NB4 (cell line): ENCODE measurements at regions not wholly inside any gene's neighbourhood (a gene's known extent, or its start where the extent isn't known, plus 50 kb on each side); places are given as distances from the start of the nearest gene placed in this dataset.

Experiments used
- DNase-seq: peaks from one replicate; pipeline ENCODE4 v3.0.0; 2010; ENCODE audit warnings: low read depth
- H3K4me3 ChIP-seq: one replicate; pipeline ENCODE4 v1.5.1; 2011; ENCODE audit warnings: mild to moderate bottlenecking, low read depth, low read length, moderate library complexity
- MYC ChIP-seq: IDR thresholded peaks from 2 replicates; pipeline ENCODE4 v1.6.1; 2011; ENCODE audit warnings: low read depth, low read length
- POLR2A ChIP-seq: IDR thresholded peaks from 2 replicates; pipeline ENCODE4 v1.6.1; 2011; ENCODE audit warnings: mild to moderate bottlenecking; ENCODE audit not compliant: insufficient read length; ENCODE audit errors: extremely low read depth
- TF ChIP-seq, protein P1 (sequence below): IDR thresholded peaks from one replicate; pipeline ENCODE4 v1.5.1; 2012; ENCODE audit warnings: low read depth, low read length
- TF ChIP-seq, protein P2 (sequence below): IDR thresholded peaks from 2 replicates; pipeline ENCODE4 v1.6.1; 2011; ENCODE audit warnings: low read depth, low read length

DNA sequence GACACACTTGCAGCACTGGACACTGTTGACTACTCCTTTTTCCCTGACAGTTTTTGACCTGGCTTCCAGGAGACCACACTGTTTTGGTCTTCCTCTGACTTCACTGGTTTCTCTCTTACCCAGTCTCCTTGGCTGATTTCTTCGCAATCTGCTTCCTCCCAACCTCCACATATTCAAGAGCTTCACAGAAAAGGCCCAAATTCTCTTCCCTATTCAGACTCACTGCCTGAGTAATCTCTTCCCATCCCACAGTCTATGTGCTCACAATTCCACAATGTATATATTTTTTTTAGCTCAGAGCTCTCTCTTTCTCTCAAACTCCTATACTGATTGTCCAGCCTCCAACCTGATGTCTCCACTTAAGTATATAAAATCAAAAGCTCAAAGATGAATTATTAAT lies 115.4 kb downstream of the SINHCAF start:
- H3K4me3 ChIP-seq, result no peak overlapping the region
- TF ChIP-seq POLR2A, result no peak
- TF ChIP-seq, protein P1, sequence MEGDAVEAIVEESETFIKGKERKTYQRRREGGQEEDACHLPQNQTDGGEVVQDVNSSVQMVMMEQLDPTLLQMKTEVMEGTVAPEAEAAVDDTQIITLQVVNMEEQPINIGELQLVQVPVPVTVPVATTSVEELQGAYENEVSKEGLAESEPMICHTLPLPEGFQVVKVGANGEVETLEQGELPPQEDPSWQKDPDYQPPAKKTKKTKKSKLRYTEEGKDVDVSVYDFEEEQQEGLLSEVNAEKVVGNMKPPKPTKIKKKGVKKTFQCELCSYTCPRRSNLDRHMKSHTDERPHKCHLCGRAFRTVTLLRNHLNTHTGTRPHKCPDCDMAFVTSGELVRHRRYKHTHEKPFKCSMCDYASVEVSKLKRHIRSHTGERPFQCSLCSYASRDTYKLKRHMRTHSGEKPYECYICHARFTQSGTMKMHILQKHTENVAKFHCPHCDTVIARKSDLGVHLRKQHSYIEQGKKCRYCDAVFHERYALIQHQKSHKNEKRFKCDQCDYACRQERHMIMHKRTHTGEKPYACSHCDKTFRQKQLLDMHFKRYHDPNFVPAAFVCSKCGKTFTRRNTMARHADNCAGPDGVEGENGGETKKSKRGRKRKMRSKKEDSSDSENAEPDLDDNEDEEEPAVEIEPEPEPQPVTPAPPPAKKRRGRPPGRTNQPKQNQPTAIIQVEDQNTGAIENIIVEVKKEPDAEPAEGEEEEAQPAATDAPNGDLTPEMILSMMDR, result no peak
- no peak for TF ChIP-seq MYC
- TF ChIP-seq, protein P2, sequence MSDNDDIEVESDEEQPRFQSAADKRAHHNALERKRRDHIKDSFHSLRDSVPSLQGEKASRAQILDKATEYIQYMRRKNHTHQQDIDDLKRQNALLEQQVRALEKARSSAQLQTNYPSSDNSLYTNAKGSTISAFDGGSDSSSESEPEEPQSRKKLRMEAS, result no peak
- DNase-seq, result no peak

DNA sequence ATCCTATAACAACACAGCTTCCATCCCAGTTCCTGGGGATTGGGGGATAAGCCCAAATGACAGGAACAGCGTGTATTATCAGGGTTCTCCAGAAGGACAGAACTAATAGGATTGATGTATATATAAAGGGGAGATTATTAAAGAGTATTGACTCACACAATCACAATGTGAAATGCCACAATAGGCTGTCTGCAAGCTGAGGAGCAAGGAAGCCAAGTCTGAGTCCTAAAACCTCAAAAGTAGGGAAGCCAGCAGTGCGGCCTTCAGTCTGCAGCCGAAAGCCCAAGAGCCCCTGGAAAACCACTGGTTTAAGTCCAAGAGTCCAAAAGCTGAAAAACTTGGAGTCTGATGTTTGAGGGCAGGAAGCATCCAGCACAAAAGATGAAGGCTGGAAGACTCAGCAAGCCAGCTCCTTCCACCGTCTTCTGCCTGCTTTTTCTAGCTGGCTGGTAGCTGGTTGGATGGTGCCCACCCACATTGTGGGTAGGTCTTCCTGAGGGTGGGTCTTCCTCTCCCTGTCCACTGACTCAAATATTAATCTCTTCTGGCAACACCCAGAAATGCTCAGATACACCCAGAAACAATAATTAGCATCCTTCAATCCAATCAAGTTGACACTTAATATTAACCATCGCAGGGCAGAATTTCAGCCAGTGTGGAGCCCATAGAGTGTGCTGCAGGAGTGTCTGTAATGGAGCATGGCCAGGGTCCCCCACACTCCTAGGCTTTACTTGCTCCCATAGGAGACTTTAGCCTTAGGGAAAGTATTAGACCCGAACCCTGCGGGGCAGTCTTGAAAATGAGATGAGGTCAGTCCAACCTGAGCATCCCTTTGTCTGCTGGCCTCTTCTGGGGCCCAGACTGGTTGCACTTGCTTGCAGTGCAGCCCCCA lies 111.1 kb downstream of the SINHCAF start:
- no peak overlapping the region for H3K4me3 ChIP-seq
- TF ChIP-seq, protein P1, result no peak
- TF ChIP-seq, protein P2, result no peak
- TF ChIP-seq POLR2A (no peak), MYC (no peak)
- DNase-seq, result no peak

DNA sequence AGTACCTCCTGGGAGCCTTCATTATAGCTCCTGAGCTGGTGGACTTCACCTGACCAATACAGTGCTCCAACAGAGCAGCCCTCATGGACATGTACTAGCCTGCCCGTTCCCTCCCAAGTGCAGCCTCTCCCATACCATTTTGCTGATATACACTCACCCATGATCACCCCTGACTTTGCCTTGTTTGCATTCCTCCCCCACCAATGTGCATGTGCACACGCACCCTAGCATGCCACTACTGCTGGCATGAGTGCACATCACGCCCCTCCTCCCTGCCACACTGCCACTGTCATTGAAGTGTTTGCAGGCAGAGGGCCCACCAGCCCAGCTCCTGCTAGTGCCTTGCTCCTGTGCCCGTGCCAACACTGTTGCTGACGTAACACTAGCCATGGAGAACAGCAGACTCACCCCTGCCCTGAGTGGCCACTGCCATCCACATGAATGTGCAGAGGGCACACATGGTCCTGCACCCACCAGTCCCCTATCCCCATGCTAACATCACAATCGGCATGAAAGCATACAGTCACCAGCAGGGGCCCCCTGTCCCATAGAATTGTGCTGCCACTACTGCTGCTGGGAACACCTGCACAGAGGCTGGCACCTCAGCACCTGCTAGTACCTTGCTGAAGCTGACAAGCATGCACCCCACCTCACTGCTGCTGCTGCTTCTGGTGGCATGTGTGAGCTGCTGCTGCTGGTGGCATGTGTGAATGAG lies 110.3 kb downstream of the SINHCAF start:
- TF ChIP-seq POLR2A (no peak), MYC (no peak)
- TF ChIP-seq, protein P2, result no peak
- TF ChIP-seq, protein P1, result no peak
- DNase-seq, result no peak
- H3K4me3 ChIP-seq, result no peak overlapping the region

DNA sequence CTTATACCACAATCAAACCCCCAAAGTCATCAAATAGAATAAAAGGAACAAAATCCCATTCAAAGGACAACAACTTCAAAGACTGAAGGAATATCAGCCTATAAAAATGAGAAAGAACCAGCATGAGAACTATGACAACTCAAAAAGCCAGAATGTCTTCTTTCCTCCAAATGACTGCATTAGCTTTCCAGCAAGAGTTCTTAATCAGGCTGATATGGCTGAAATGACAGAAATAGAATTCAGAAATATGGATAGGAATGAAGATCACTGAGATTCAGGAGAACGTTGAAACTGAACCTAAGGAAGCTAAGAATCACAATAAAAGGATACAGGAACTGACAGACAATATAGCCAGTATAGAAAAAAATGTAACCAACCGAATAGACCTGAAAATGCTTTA lies 109.5 kb downstream of the SINHCAF start:
- no peak overlapping the region for H3K4me3 ChIP-seq
- no peak for DNase-seq
- TF ChIP-seq, protein P1, result no peak
- TF ChIP-seq, protein P2, result no peak
- TF ChIP-seq POLR2A, result no peak
- TF ChIP-seq MYC, result no peak

DNA sequence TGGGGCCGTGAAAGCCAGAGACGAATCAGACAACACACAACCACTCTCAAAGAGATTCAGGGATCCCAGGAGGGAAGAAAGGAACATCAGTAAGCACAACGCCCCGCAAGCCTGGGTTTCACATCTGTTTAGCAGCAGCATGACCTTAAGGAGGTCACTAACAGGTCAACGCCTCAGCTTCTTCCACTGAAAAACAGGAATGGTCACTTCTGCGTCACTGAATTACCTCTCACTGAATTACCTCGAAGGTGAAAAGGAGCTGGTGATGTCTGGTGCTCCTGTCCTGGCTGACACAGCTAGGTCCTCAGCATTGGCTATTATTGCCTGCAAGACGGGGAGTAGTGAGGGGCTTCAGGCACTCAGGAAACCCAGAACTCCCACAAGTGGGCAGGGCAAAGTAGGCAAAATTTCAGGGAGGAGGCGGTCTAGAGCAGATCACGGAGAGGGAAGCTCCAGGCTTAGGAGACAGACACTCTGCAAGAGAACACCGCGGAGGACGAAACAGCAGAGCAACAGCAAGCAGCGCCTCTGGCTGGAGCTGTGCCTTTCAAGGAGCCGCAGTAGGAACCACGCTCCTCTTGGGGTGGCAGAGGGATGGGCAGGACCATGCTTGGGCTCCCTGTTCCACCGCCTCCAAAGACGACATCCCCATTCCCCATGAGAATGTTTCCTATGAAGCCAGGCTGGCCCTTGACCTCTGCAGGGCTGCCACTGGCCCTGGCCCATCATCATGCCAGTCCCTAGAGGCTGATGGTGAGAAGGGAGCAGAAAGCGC lies 108.4 kb downstream of the SINHCAF start:
- H3K4me3 ChIP-seq, result no peak overlapping the region
- TF ChIP-seq, protein P2, result no peak
- TF ChIP-seq POLR2A (no peak), MYC (no peak)
- TF ChIP-seq, protein P1, result no peak
- DNase-seq, result no peak
